HFFc6 (cell line): ENCODE measurements at regions not wholly inside any gene's neighbourhood (a gene's known extent, or its start where the extent isn't known, plus 50 kb on each side); places are given as distances from the start of the nearest gene placed in this dataset.

ENCODE experiments used
- DNase-seq: peaks from one replicate; pipeline ENCODE4 v3.0.0-alpha.2; 2018
- H3K27ac Mint-ChIP-seq: 2 replicates; pipeline ENCODE4 v1.8.0; 2020; ENCODE audit warnings: mild to moderate bottlenecking, mixed read lengths
- H3K27me3 Mint-ChIP-seq: 2 replicates; pipeline ENCODE4 v1.8.0; 2021; ENCODE audit warnings: mild to moderate bottlenecking, moderate library complexity, mixed read lengths; ENCODE audit not compliant: insufficient read depth
- H3K36me3 Mint-ChIP-seq: 2 replicates; pipeline ENCODE4 v1.8.0; 2021; ENCODE audit warnings: low read depth, mixed read lengths
- H3K4me1 Mint-ChIP-seq: 2 replicates; pipeline ENCODE4 v1.8.0; 2020; ENCODE audit warnings: low read depth, mixed read lengths
- H3K4me3 Mint-ChIP-seq: 2 replicates; pipeline ENCODE4 v1.8.0; 2020; ENCODE audit warnings: mild to moderate bottlenecking, moderate library complexity, mixed read lengths
- H3K9me3 Mint-ChIP-seq: 2 replicates; pipeline ENCODE4 v1.8.0; 2020; ENCODE audit warnings: mild to moderate bottlenecking, mixed read lengths
- TF ChIP-seq, protein P1 (sequence below): fragments of 200-600 bp; sonication (generic); IDR thresholded peaks from 2 replicates; pipeline ENCODE4 v1.5.0; 2021; ENCODE audit warnings: antibody characterized with exemption, mild to moderate bottlenecking

GRCh38 chr7:41588341-41588740 lies 114.5 kb downstream of the INHBA start:
- peaks cover 6% of the 10 kb centered on the region for H3K4me1 Mint-ChIP-seq
- no peak overlapping the region for H3K27ac Mint-ChIP-seq
- no peaks in the 10 kb centered on the region for H3K9me3 Mint-ChIP-seq
- H3K36me3 Mint-ChIP-seq = no peaks in the 10 kb centered on the region
- no peak overlapping the region for H3K4me3 Mint-ChIP-seq
- no peak for DNase-seq
- TF ChIP-seq, protein P1, sequence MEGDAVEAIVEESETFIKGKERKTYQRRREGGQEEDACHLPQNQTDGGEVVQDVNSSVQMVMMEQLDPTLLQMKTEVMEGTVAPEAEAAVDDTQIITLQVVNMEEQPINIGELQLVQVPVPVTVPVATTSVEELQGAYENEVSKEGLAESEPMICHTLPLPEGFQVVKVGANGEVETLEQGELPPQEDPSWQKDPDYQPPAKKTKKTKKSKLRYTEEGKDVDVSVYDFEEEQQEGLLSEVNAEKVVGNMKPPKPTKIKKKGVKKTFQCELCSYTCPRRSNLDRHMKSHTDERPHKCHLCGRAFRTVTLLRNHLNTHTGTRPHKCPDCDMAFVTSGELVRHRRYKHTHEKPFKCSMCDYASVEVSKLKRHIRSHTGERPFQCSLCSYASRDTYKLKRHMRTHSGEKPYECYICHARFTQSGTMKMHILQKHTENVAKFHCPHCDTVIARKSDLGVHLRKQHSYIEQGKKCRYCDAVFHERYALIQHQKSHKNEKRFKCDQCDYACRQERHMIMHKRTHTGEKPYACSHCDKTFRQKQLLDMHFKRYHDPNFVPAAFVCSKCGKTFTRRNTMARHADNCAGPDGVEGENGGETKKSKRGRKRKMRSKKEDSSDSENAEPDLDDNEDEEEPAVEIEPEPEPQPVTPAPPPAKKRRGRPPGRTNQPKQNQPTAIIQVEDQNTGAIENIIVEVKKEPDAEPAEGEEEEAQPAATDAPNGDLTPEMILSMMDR = no peak
- peaks cover 1% of the 10 kb centered on the region for H3K27me3 Mint-ChIP-seq

GRCh38 chr7:41586931-41587640 lies 115.8 kb downstream of the INHBA start:
- H3K36me3 Mint-ChIP-seq = no peaks in the 10 kb centered on the region
- no peak overlapping the region for H3K27ac Mint-ChIP-seq

GRCh38 chr7:41584746-41585145 lies 118.1 kb downstream of the INHBA start:
- Mint-ChIP-seq H3K9me3 (no peaks in the 10 kb centered on the region), H3K4me1 (peaks cover 32% of the 10 kb centered on the region), H3K36me3 (no peaks in the 10 kb centered on the region), H3K4me3 (no peak overlapping the region), H3K27me3 (peaks cover 1% of the 10 kb centered on the region), H3K27ac (no peak overlapping the region)
- TF ChIP-seq, protein P1 = no peak
- DNase-seq = no peak

More at GRCh38 chr7:41586931-41587640, 115.8 kb downstream of the INHBA start:
- peaks cover 1% of the 10 kb centered on the region for H3K27me3 Mint-ChIP-seq
- no peaks in the 10 kb centered on the region for H3K9me3 Mint-ChIP-seq
- peaks cover 9% of the 10 kb centered on the region for H3K4me1 Mint-ChIP-seq
- no peak for DNase-seq
- H3K4me3 Mint-ChIP-seq = no peak overlapping the region
- TF ChIP-seq, protein P1 = no peak

- H3K36me3 Mint-ChIP-seq = no peaks in the 10 kb centered on the region
- DNase-seq = no peak
These were observed 120.8 kb downstream of the INHBA start for GRCh38 chr7:41582116-41582515.

GRCh38 chr7:41581041-41581440 lies 121.8 kb downstream of the INHBA start:
- Mint-ChIP-seq H3K4me1 (peaks cover 68% of the 10 kb centered on the region), H3K27me3 (peaks cover 1% of the 10 kb centered on the region), H3K27ac (peak overlapping the region; percentile 91), H3K36me3 (no peaks in the 10 kb centered on the region), H3K4me3 (no peak overlapping the region), H3K9me3 (no peaks in the 10 kb centered on the region)
- DNase-seq = no peak
- TF ChIP-seq, protein P1 = no peak

More at GRCh38 chr7:41582116-41582515, 120.8 kb downstream of the INHBA start:
- Mint-ChIP-seq H3K27me3 (peaks cover 1% of the 10 kb centered on the region), H3K4me3 (no peak overlapping the region), H3K27ac (peak overlapping the region; percentile 91), H3K9me3 (no peaks in the 10 kb centered on the region), H3K4me1 (peaks cover 57% of the 10 kb centered on the region)
- TF ChIP-seq, protein P1 = no peak
